ENCODE measurements at regions not wholly inside any gene's neighbourhood (a gene's known extent, or its start where the extent isn't known, plus 50 kb on each side); places are given as distances from the start of the nearest gene placed in this dataset.

DNA sequence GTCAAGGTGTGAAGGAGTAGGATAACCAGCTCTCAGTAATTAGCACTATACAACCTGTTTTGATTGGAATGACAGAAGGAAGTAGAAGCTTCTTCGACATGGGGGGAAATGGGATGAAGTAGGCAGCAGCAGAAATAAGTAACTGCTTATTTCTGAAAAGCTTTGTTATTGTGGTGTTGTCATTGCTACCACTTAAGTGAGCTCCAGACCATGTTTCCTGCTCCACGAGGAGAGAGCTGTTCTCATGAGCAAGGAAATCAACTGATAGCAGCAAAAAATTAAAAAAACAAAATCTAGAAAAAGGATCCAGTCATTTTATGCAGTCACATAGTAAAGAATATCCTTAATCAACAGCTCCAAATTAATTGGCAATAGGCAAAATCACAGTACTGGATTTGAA, 106.1 kb upstream of the TLL1 start:
- no peak for DNase-seq
- no peaks in the 10 kb centered on the region for H3K23me2 ChIP-seq (ENCODE audit: insufficient read length, low read depth, low read length, poor library complexity, severe bottlenecking)
- H3K4me2 ChIP-seq (ENCODE audit: insufficient read depth, insufficient read length, low read length) = no peak overlapping the region
- H3K14ac ChIP-seq (ENCODE audit: insufficient read depth, low read length) = no peak overlapping the region
- no peak overlapping the region for H3T11ph ChIP-seq (ENCODE audit: low read length)
- no peak overlapping the region for H4K5ac ChIP-seq (ENCODE audit: insufficient read length, low read depth, low read length)
- H2BK120ac ChIP-seq (ENCODE audit: low read depth, low read length, poor library complexity, severe bottlenecking) = no peak overlapping the region
- H2BK12ac ChIP-seq (ENCODE audit: insufficient read length, low read depth, low read length) = no peak overlapping the region
- no peak overlapping the region for H3K27ac ChIP-seq (ENCODE audit: insufficient read length, low read depth, low read length)
- no peak overlapping the region for H3K4me3 Mint-ChIP-seq
- TF ChIP-seq, protein P1, sequence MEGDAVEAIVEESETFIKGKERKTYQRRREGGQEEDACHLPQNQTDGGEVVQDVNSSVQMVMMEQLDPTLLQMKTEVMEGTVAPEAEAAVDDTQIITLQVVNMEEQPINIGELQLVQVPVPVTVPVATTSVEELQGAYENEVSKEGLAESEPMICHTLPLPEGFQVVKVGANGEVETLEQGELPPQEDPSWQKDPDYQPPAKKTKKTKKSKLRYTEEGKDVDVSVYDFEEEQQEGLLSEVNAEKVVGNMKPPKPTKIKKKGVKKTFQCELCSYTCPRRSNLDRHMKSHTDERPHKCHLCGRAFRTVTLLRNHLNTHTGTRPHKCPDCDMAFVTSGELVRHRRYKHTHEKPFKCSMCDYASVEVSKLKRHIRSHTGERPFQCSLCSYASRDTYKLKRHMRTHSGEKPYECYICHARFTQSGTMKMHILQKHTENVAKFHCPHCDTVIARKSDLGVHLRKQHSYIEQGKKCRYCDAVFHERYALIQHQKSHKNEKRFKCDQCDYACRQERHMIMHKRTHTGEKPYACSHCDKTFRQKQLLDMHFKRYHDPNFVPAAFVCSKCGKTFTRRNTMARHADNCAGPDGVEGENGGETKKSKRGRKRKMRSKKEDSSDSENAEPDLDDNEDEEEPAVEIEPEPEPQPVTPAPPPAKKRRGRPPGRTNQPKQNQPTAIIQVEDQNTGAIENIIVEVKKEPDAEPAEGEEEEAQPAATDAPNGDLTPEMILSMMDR (conservative IDR thresholded peaks at IDR 0.05) = no peak
- no peak overlapping the region for H3K18ac ChIP-seq (ENCODE audit: insufficient read length, low read depth, low read length)
- H4K91ac ChIP-seq (ENCODE audit: insufficient read length, low read depth, low read length) = no peak overlapping the region
- H4K8ac ChIP-seq (replicated peaks; ENCODE audit: insufficient read length, low read depth, low read length) = no peak overlapping the region
- no peaks in the 10 kb centered on the region for H3K27me3 Mint-ChIP-seq (ENCODE audit: low read depth)
- no peaks in the 10 kb centered on the region for H3K27me3 ChIP-seq (ENCODE audit: insufficient read depth, low read length)
- no peaks in the 10 kb centered on the region for H3K79me1 ChIP-seq (ENCODE audit: insufficient read depth, low read depth, low read length, poor library complexity, severe bottlenecking)
- peaks cover 12 to 14% of the 10 kb centered on the region in 2 experiments; a peak in 3 of 4 replicates for H3K4me1 Mint-ChIP-seq
- H3K9me3 ChIP-seq (ENCODE audit: control insufficient read depth, low read depth, low read length) = no peaks in the 10 kb centered on the region
- no peak overlapping the region for H2BK15ac ChIP-seq (ENCODE audit: low read depth, low read length)
- H3K36me3 Mint-ChIP-seq (ENCODE audit: insufficient read depth in 1 of 3, low read depth in 3 of 3) = no peaks in the 10 kb centered on the region; a peak in 1 of 7 replicates
- H3K9me3 Mint-ChIP-seq = no peaks in the 10 kb centered on the region; a peak in 1 of 5 replicates
- H2AK5ac ChIP-seq (ENCODE audit: insufficient read length, low read length) = no peak overlapping the region
- no peak overlapping the region for H2BK5ac ChIP-seq (ENCODE audit: insufficient read length, low read length)
- H3K4ac ChIP-seq (ENCODE audit: low read depth, low read length) = no peak overlapping the region
- H3K79me2 ChIP-seq (ENCODE audit: insufficient read depth, low read length) = no peaks in the 10 kb centered on the region
- no peak overlapping the region for H3K56ac ChIP-seq (ENCODE audit: insufficient read length, low read depth, low read length)
- peak overlapping the region in 1 of 3 experiments; percentile 45; a peak in 1 of 7 replicates for H3K27ac Mint-ChIP-seq
- no peak overlapping the region for H3K23ac ChIP-seq (ENCODE audit: insufficient read length, low read depth, low read length)
- no CpG with 5 or more reads among the region's 2 CpGs for WGBS (ENCODE audit: extremely low coverage, insufficient read length, low lambda C conversion rate)
- H3K4me1 ChIP-seq (ENCODE audit: insufficient read depth, low read length) = no peaks in the 10 kb centered on the region
- H2BK20ac ChIP-seq (ENCODE audit: low read depth, low read length, poor library complexity, severe bottlenecking) = no peak overlapping the region
- H4K20me1 ChIP-seq (ENCODE audit: control insufficient read depth, insufficient read depth, insufficient read length) = no peaks in the 10 kb centered on the region
- H3K9ac ChIP-seq (ENCODE audit: extremely low read depth, insufficient read length, low read length) = no peak overlapping the region
- H2AFZ ChIP-seq (ENCODE audit: low read length) = no peak overlapping the region

Data from H9 (cell line).